ENCODE measurements at regions not wholly inside any gene's neighbourhood (a gene's known extent, or its start where the extent isn't known, plus 50 kb on each side); places are given as distances from the start of the nearest gene placed in this dataset.

- TF ChIP-seq CTCF (IDR thresholded peaks at IDR 0.05 in 4 of 5, conservative IDR thresholded peaks at IDR 0.05 in 1 of 5) (no peak), POLR2A (IDR thresholded peaks at IDR 0.05) (no peak)
Measured at GRCh38 chr10:3512263-3512662, 272.7 kb downstream of the KLF6 start.

Measured in gastrocnemius medialis (tissue), 4 donors.